Astrocyte (in vitro differentiated cells and primary cell): ENCODE measurements at regions not wholly inside any gene's neighbourhood (a gene's known extent, or its start where the extent isn't known, plus 50 kb on each side); places are given as distances from the start of the nearest gene placed in this dataset.

Experiments used
- DNase-seq: peaks from one replicate; pipeline ENCODE4 v3.0.0-alpha.2; 2010; ENCODE audit warnings: low read depth
- FAIRE-seq: peaks from 2 replicates; lab custom pipeline; 2011; peaks lifted over from hg19 to GRCh38; lab: Jason Lieb, UNC
- H2AFZ ChIP-seq: 2 replicates; pipeline ENCODE4 v1.6.0; 2012; ENCODE audit warnings: low read depth, low read length, inconsistent platforms
- H3K27ac ChIP-seq: 2 replicates; pipeline ENCODE4 v1.5.1; 2011; ENCODE audit warnings: low read depth, low read length, inconsistent platforms
- H3K27me3 ChIP-seq: 2 replicates; pipeline ENCODE4 v1.6.0; 2011; ENCODE audit warnings: low read length, inconsistent platforms; ENCODE audit not compliant: insufficient read depth
- H3K36me3 ChIP-seq: 2 replicates; pipeline ENCODE4 v1.5.1; 2011; ENCODE audit warnings: low read length, inconsistent platforms; ENCODE audit not compliant: insufficient read depth
- H3K4me1 ChIP-seq: 2 replicates; pipeline ENCODE4 v1.5.1; 2011; ENCODE audit warnings: low read length, inconsistent platforms; ENCODE audit not compliant: insufficient read depth
- H3K4me2 ChIP-seq: 2 replicates; pipeline ENCODE4 v1.6.0; 2012; ENCODE audit warnings: low read length, inconsistent platforms
- H3K4me3 ChIP-seq: 2 replicates; pipeline ENCODE4 v1.5.1; 2011; ENCODE audit warnings: low read depth, mild to moderate bottlenecking, low read length, inconsistent platforms; ENCODE audit not compliant: insufficient read depth
- H3K79me2 ChIP-seq: 2 replicates; pipeline ENCODE4 v1.6.0; 2012; ENCODE audit warnings: mild to moderate bottlenecking, low read length, inconsistent platforms; ENCODE audit not compliant: insufficient read depth
- H3K9ac ChIP-seq: 2 replicates; pipeline ENCODE4 v1.6.0; 2012; ENCODE audit warnings: mild to moderate bottlenecking, low read length, inconsistent platforms
- H3K9me3 ChIP-seq: 2 replicates; pipeline ENCODE4 v1.5.1; 2012; ENCODE audit warnings: low read depth, mild to moderate bottlenecking, low read length, inconsistent platforms; ENCODE audit not compliant: insufficient read depth
- H4K20me1 ChIP-seq: 2 replicates; pipeline ENCODE4 v1.6.0; 2012; ENCODE audit warnings: low read length, inconsistent platforms; ENCODE audit not compliant: insufficient read depth
- H3K27ac Mint-ChIP-seq: one replicate; pipeline ENCODE4 v1.8.0; 2021; ENCODE audit warnings: mild to moderate bottlenecking, mixed read lengths; ENCODE audit not compliant: unreplicated experiment
- H3K27me3 Mint-ChIP-seq: one replicate; pipeline ENCODE4 v1.8.0; 2021; ENCODE audit warnings: low read depth, mixed read lengths; ENCODE audit not compliant: unreplicated experiment
- H3K36me3 Mint-ChIP-seq: one replicate; pipeline ENCODE4 v1.8.0; 2021; ENCODE audit warnings: low read depth, mixed read lengths; ENCODE audit not compliant: unreplicated experiment
- H3K4me1 Mint-ChIP-seq: one replicate; pipeline ENCODE4 v1.8.0; 2021; ENCODE audit warnings: low read depth, mixed read lengths; ENCODE audit not compliant: unreplicated experiment
- H3K4me3 Mint-ChIP-seq: one replicate; pipeline ENCODE4 v1.8.0; 2021; ENCODE audit warnings: mild to moderate bottlenecking, moderate library complexity, mixed read lengths; ENCODE audit not compliant: unreplicated experiment
- H3K9me3 Mint-ChIP-seq: one replicate; pipeline ENCODE4 v1.8.0; 2021; ENCODE audit warnings: mild to moderate bottlenecking, mixed read lengths; ENCODE audit not compliant: unreplicated experiment
- CTCF ChIP-seq: IDR thresholded peaks from 2 replicates; pipeline ENCODE4 v1.5.1; 2011; ENCODE audit warnings: low read depth, mild to moderate bottlenecking, inconsistent platforms, low read length, moderate library complexity; ENCODE audit not compliant: insufficient read depth
- EZH2 ChIP-seq: IDR thresholded peaks from 2 replicates; pipeline ENCODE4 v1.6.1; 2012; ENCODE audit warnings: mild to moderate bottlenecking, low read length, inconsistent platforms; ENCODE audit not compliant: insufficient read depth

GRCh38 chr9:27940535-27940934 lies 367.3 kb upstream of the C9orf72 start:
- no peaks in the 10 kb centered on the region for H3K9me3 ChIP-seq
- H3K36me3 Mint-ChIP-seq: no peaks in the 10 kb centered on the region
- no peaks in the 10 kb centered on the region for H3K27me3 ChIP-seq
- DNase-seq (no peak), FAIRE-seq (no peak)
- H3K79me2 ChIP-seq: no peaks in the 10 kb centered on the region
- H3K27ac ChIP-seq: no peak overlapping the region
- no peak overlapping the region for H3K4me3 Mint-ChIP-seq
- H3K36me3 ChIP-seq: no peaks in the 10 kb centered on the region
- H3K27ac Mint-ChIP-seq: no peak overlapping the region
- TF ChIP-seq CTCF (no peak), EZH2 (no peak)
- H3K9ac ChIP-seq: no peak overlapping the region
- no peaks in the 10 kb centered on the region for H3K4me1 ChIP-seq
- no peak overlapping the region for H3K4me3 ChIP-seq
- peaks cover 22% of the 10 kb centered on the region for H3K4me1 Mint-ChIP-seq
- no peaks in the 10 kb centered on the region for H3K9me3 Mint-ChIP-seq
- no peak overlapping the region for H3K4me2 ChIP-seq
- no peak overlapping the region for H2AFZ ChIP-seq
- no peaks in the 10 kb centered on the region for H3K27me3 Mint-ChIP-seq
- H4K20me1 ChIP-seq: no peaks in the 10 kb centered on the region

GRCh38 chr9:27943501-27943900 lies 370.2 kb upstream of the C9orf72 start:
- no peaks in the 10 kb centered on the region for H3K27me3 ChIP-seq
- no peaks in the 10 kb centered on the region for H3K9me3 Mint-ChIP-seq
- H3K9me3 ChIP-seq: no peaks in the 10 kb centered on the region
- H3K4me3 ChIP-seq: no peak overlapping the region
- no peaks in the 10 kb centered on the region for H3K27me3 Mint-ChIP-seq
- no peaks in the 10 kb centered on the region for H3K36me3 ChIP-seq
- no peak overlapping the region for H3K9ac ChIP-seq
- no peak overlapping the region for H3K27ac Mint-ChIP-seq
- H3K4me2 ChIP-seq: no peak overlapping the region
- H4K20me1 ChIP-seq: no peaks in the 10 kb centered on the region
- DNase-seq (no peak), FAIRE-seq (no peak)
- H3K36me3 Mint-ChIP-seq: no peaks in the 10 kb centered on the region
- no peaks in the 10 kb centered on the region for H3K4me1 ChIP-seq
- no peaks in the 10 kb centered on the region for H3K79me2 ChIP-seq
- TF ChIP-seq EZH2 (no peak), CTCF (no peak)
- peaks cover 24% of the 10 kb centered on the region for H3K4me1 Mint-ChIP-seq
- no peak overlapping the region for H3K4me3 Mint-ChIP-seq
- H2AFZ ChIP-seq: no peak overlapping the region
- H3K27ac ChIP-seq: no peak overlapping the region

- peaks cover 21% of the 10 kb centered on the region for H3K4me1 Mint-ChIP-seq
- H3K4me3 ChIP-seq: no peak overlapping the region
- DNase-seq (peak; percentile 13), FAIRE-seq (no peak)
- no peak overlapping the region for H3K4me2 ChIP-seq
- H3K9me3 Mint-ChIP-seq: peaks cover 6% of the 10 kb centered on the region
- no peaks in the 10 kb centered on the region for H3K27me3 ChIP-seq
- TF ChIP-seq EZH2 (no peak), CTCF (no peak)
- no peaks in the 10 kb centered on the region for H4K20me1 ChIP-seq
- peaks cover 2% of the 10 kb centered on the region for H3K9me3 ChIP-seq
- H3K27ac ChIP-seq: no peak overlapping the region
- H3K36me3 Mint-ChIP-seq: peaks cover 4% of the 10 kb centered on the region
- H3K27me3 Mint-ChIP-seq: peaks cover 2% of the 10 kb centered on the region
- no peaks in the 10 kb centered on the region for H3K79me2 ChIP-seq
- no peak overlapping the region for H2AFZ ChIP-seq
- H3K4me1 ChIP-seq: no peaks in the 10 kb centered on the region
- H3K4me3 Mint-ChIP-seq: no peak overlapping the region
- H3K36me3 ChIP-seq: no peaks in the 10 kb centered on the region
- H3K27ac Mint-ChIP-seq: peak overlapping the region; percentile 73
- H3K9ac ChIP-seq: no peak overlapping the region
Observed at GRCh38 chr9:27945386-27945785, 372.1 kb upstream of the C9orf72 start.
